Pancreas (tissue), 10 donors: ENCODE measurements at regions not wholly inside any gene's neighbourhood (a gene's known extent, or its start where the extent isn't known, plus 50 kb on each side); places are given as distances from the start of the nearest gene placed in this dataset.

Experiments
- ATAC-seq, 4 donors: fragments of 200-7000 bp; cut with Tn5 transposase; one replicate each; pipeline versions ENCODE4 v1.8.0 to v1.9.1; 2020; ENCODE audit warnings: mild to moderate bottlenecking in 4 of 4, moderate library complexity in 4 of 4
- DNase-seq, 6 donors: peaks; one replicate each; pipeline ENCODE4 v3.0.0-alpha.2; 2020
- FAIRE-seq: peaks from 2 replicates; lab custom pipeline; 2012; peaks lifted over from hg19 to GRCh38; lab: Jason Lieb, UNC
- H3K27ac ChIP-seq, 4 donors: fragments of 200-600 bp; sonication (generic); 1 replicate in 3 of 4; 2 replicates in 1 of 4; pipeline versions ENCODE4 v1.5.0 to v1.8.0; 2020
- H3K27me3 ChIP-seq, 4 donors: fragments of 200-600 bp; one replicate each; pipeline ENCODE4 v1.8.0; 2021
- H3K36me3 ChIP-seq, 3 donors: fragments of 200-600 bp; sonication (generic) in 1 of 3; one replicate each; pipeline versions ENCODE4 v1.5.0 to v1.8.0; 2020 to 2021
- H3K4me1 ChIP-seq, 3 donors: fragments of 200-600 bp; one replicate each; pipeline ENCODE4 v1.8.0; 2021
- H3K4me3 ChIP-seq, 4 donors: fragments of 200-600 bp; sonication (generic) in 2 of 4; one replicate each; pipeline versions ENCODE4 v1.5.0 to v1.8.0; 2020 to 2021
- H3K9me3 ChIP-seq, 4 donors: fragments of 200-600 bp; one replicate each; pipeline ENCODE4 v1.8.0; 2021
- WGBS, 2 donors: extraction: QIAGEN DNeasy Blood & Tissue Kit; methylation state at CpG; one replicate each; pipeline ENCODE4 v1.1.7; 2013; 5-methylcytosine and 5-hydroxymethylcytosine counted together
- intact Hi-C, 3 donors: fragments of 100-400 bp; cut with DNase I; formaldehyde crosslinking; loops; one replicate each; pipeline versions ENCODE4 v1.11.1 to v1.14.2; 2022
- TF ChIP-seq, protein P1 (sequence below), 4 donors: fragments of 200-600 bp; sonication (generic) in 3 of 4; IDR thresholded peaks; one replicate each; pipeline versions ENCODE4 v1.5.0 to v1.8.0; 2021; ENCODE audit warnings: antibody characterized with exemption in 4 of 4
- donor health status: healthy with polysubstance abuse.
- donor health status: DM: no; HTN: no; CAD: no; lungs with moderate emphysema.
- donor health status: DM: no; HTN: no; CAD: no.
- donor health status: control.
- donor health status: control.
- donor health status: Bipolar disorder and iron deficiency.
- donor health status: DM: yes; HTN: yes; CAD: no.
- donor health status: DM: no; HTN: no; CAD: no.
- donor health status: DM: no; HTN: no; CAD: no.
- donor health status: DM: yes; HTN: yes; CAD: no.

DNA sequence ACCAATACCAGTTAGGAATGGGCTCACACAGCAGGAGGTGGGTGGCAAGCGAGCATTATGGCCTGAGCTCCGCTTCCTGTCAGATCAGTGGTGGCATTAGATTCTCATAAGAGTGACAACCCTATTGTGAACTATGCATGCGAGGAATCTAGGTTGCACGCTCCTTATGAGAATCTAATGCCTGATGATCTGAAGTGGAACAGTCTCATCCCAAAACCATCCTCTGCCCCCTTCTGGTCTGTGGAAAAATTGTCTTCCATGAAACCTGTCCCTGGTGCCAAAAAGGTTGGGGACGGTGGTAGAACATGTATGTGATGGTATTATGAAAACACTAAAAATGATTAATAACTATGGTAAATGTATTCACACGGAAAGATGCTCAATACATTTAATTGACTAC is 99.7 kb upstream of the HIVEP1 start:
- no peaks in the 10 kb centered on the region for H3K27me3 ChIP-seq
- H3K4me1 ChIP-seq, result no peaks in the 10 kb centered on the region
- H3K27ac ChIP-seq, result no peak overlapping the region
- WGBS, 2 donors, result 94 to 95% methylated on average over 6 of the region's 6 CpGs
- no peaks in the 10 kb centered on the region for H3K9me3 ChIP-seq
- DNase-seq, result no peak
- TF ChIP-seq, protein P1, sequence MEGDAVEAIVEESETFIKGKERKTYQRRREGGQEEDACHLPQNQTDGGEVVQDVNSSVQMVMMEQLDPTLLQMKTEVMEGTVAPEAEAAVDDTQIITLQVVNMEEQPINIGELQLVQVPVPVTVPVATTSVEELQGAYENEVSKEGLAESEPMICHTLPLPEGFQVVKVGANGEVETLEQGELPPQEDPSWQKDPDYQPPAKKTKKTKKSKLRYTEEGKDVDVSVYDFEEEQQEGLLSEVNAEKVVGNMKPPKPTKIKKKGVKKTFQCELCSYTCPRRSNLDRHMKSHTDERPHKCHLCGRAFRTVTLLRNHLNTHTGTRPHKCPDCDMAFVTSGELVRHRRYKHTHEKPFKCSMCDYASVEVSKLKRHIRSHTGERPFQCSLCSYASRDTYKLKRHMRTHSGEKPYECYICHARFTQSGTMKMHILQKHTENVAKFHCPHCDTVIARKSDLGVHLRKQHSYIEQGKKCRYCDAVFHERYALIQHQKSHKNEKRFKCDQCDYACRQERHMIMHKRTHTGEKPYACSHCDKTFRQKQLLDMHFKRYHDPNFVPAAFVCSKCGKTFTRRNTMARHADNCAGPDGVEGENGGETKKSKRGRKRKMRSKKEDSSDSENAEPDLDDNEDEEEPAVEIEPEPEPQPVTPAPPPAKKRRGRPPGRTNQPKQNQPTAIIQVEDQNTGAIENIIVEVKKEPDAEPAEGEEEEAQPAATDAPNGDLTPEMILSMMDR (IDR thresholded peaks at IDR 0.05), result no peak
- FAIRE-seq, result no peak
- no peak for ATAC-seq
- H3K4me3 ChIP-seq, result no peak overlapping the region
- intact Hi-C loops, result no loop called here
- H3K36me3 ChIP-seq, result no peaks in the 10 kb centered on the region

DNA sequence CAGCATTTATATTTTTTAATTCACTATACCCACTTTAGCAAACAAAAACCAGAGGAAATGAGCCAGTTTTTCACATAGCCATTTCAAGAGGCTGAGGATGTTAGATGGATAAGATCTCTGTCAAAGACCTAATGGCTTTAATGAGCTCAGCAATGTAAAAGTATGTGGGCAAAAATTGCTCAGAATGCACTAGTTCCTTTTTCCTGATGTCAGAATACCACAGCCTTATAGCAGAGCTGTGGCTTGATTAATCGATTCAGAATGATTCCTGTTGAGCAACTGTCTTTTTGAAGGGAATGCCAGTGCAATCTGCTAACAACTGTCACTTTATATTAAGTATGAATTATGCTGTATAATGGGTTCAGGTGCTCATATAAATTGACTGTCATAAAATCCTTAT is 100.6 kb upstream of the HIVEP1 start:
- 95 to 97% methylated on average over 1 of the region's 1 CpG for WGBS, 2 donors
- intact Hi-C loops, result no loop called here
- TF ChIP-seq, protein P1 (IDR thresholded peaks at IDR 0.05), result no peak
- no peak overlapping the region for H3K27ac ChIP-seq
- ATAC-seq, result no peak
- no peak for DNase-seq
- H3K9me3 ChIP-seq, result no peaks in the 10 kb centered on the region
- H3K27me3 ChIP-seq, result no peaks in the 10 kb centered on the region
- no peaks in the 10 kb centered on the region for H3K4me1 ChIP-seq
- FAIRE-seq, result no peak
- no peaks in the 10 kb centered on the region for H3K36me3 ChIP-seq
- no peak overlapping the region for H3K4me3 ChIP-seq

DNA sequence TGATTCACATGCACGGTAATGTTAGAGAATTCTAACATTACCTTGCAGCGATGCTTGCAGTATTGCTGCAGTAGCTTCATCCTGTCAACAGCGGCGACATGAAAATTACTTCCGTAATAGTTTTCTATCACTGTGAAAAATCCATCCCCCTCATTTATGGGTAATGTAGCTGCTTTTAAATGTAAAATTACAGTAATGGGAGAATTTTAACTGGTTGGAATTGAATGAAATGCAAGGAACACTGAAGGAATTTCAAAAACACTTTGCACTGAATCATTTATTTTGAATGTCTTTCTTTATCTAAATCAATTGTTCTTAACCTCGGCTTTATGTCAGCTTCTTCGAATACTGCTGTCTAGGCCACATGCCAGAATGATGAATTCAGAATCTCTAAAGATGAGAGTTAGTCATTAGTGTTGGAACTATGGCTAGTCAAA is 102.4 kb upstream of the HIVEP1 start:
- Histone ChIP-seq H3K4me3 (no peak overlapping the region), H3K27ac (no peak overlapping the region), H3K9me3 (no peaks in the 10 kb centered on the region), H3K27me3 (no peaks in the 10 kb centered on the region), H3K4me1 (no peaks in the 10 kb centered on the region), H3K36me3 (no peaks in the 10 kb centered on the region)
- TF ChIP-seq, protein P1 (IDR thresholded peaks at IDR 0.05), result no peak
- no peak for ATAC-seq
- intact Hi-C loops, result no loop called here
- WGBS, 2 donors, result 83 to 84% methylated on average over 7 of the region's 7 CpGs
- no peak for DNase-seq
- FAIRE-seq, result no peak

DNA sequence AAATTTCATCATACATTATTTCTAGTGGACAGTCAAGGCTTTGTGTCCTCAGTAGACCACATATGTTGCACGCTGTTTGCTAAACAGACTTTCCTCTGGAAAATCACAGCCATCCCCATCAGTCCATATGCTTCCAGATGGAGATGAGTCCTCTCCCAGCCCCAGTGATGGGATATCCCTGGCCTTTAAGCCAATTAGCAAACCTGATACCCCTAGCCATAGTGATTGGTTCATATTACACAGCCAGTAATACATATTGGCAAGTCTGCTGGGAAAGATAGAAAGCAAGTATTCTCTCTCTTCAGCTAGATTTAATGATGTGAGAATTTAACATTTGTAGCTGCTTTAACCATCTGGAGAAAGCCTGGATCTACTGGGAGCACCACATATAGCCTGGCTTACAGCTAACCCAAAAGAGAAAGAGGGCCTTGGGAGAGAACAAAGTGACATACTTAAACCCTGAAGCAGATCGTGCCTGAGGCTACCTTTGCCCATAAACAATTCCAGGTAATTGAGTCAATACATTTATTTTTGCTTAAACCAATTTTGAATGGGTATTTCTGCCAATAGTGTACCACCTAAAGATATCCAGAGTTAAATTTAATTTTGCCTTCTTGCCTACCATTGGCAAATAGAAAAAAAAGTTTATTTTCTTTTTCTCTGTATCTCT is 103.5 kb upstream of the HIVEP1 start:
- TF ChIP-seq, protein P1 (IDR thresholded peaks at IDR 0.05), result no peak
- H3K9me3 ChIP-seq, result no peaks in the 10 kb centered on the region
- ATAC-seq, result no peak
- no peak for FAIRE-seq
- no peaks in the 10 kb centered on the region for H3K27me3 ChIP-seq
- H3K4me3 ChIP-seq, result no peak overlapping the region
- no peaks in the 10 kb centered on the region for H3K36me3 ChIP-seq
- H3K27ac ChIP-seq, result no peak overlapping the region
- no peak for DNase-seq
- no peaks in the 10 kb centered on the region for H3K4me1 ChIP-seq
- WGBS, 2 donors, result 79 to 80% methylated on average over 2 of the region's 2 CpGs
- intact Hi-C loops, result no loop called here

DNA sequence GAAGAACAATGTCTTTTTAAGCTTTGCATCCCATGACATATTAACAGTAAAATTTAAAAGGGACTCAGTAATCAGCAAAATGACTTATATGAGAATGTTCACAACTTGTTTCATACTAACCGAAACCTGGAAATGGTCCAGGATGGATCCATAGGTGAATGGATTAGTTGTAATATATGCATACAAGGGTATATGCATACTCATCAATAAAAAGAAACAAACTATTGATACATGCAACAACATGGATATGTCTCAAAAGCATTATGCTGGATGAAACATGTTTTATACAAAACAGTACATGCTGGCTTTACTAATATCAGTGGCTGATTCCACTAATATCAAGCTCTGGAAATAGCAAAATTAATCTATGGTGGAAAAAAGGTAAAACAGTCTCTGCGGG is 108.5 kb upstream of the HIVEP1 start:
- DNase-seq (no peak), FAIRE-seq (no peak), ATAC-seq (no peak)
- H3K27ac ChIP-seq, result no peak overlapping the region
- H3K4me1 ChIP-seq, result no peaks in the 10 kb centered on the region
- WGBS, 2 donors, result 89 to 91% methylated on average over 2 of the region's 2 CpGs
- no peaks in the 10 kb centered on the region for H3K27me3 ChIP-seq
- no peak overlapping the region for H3K4me3 ChIP-seq
- H3K9me3 ChIP-seq, result no peaks in the 10 kb centered on the region
- TF ChIP-seq, protein P1 (IDR thresholded peaks at IDR 0.05), result no peak
- no peaks in the 10 kb centered on the region for H3K36me3 ChIP-seq
- intact Hi-C loops, result no loop called here
